GM18511 (cell line): ENCODE measurements at regions not wholly inside any gene's neighbourhood (a gene's known extent, or its start where the extent isn't known, plus 50 kb on each side); places are given as distances from the start of the nearest gene placed in this dataset.
"Not testable (repeated sequence)": the region's sequence is repeated elsewhere in the genome, so short reads cannot be mapped to it uniquely, and the experiment has no call there.

Source experiments
- ATAC-seq: cut with Tn5 transposase; IDR thresholded peaks from one replicate; pipeline ENCODE4 v1.9.1; 2021; ENCODE audit warnings: mild to moderate bottlenecking, moderate library complexity; ENCODE audit not compliant: unreplicated experiment

- no peak for ATAC-seq
Measured at GRCh38 chrX:3443184-3443583, 96.7 kb upstream of the MXRA5 start.

- no peak for ATAC-seq
Measured at GRCh38 chrX:3442691-3443090, 96.2 kb upstream of the MXRA5 start.

GRCh38 chrX:3440981-3441380 is 94.5 kb upstream of the MXRA5 start:
- ATAC-seq = no peak

GRCh38 chrX:3435916-3436315 is 89.5 kb upstream of the MXRA5 start:
- ATAC-seq = not testable (repeated sequence)

- ATAC-seq = no peak
Measured at GRCh38 chrX:3435057-3435456, 88.6 kb upstream of the MXRA5 start.

- no peak for ATAC-seq
Measured at GRCh38 chrX:3428792-3429191, 82.3 kb upstream of the MXRA5 start.

GRCh38 chrX:3426552-3426951 is 80.1 kb upstream of the MXRA5 start:
- no peak for ATAC-seq

- no peak for ATAC-seq
Measured at GRCh38 chrX:3425031-3425430, 78.6 kb upstream of the MXRA5 start.

- no peak for ATAC-seq
Measured at GRCh38 chrX:3420316-3420715, 73.9 kb upstream of the MXRA5 start.

GRCh38 chrX:3415011-3415410 is 68.6 kb upstream of the MXRA5 start:
- ATAC-seq = no peak

GRCh38 chrX:3411626-3412025 is 65.2 kb upstream of the MXRA5 start:
- ATAC-seq = not testable (repeated sequence)

GRCh38 chrX:3409936-3410335 is 63.5 kb upstream of the MXRA5 start:
- ATAC-seq = not testable (repeated sequence)

- no peak for ATAC-seq
Measured at GRCh38 chrX:3407781-3408180, 61.3 kb upstream of the MXRA5 start.

- no peak for ATAC-seq
Measured at GRCh38 chrX:3407121-3407520, 60.7 kb upstream of the MXRA5 start.

- no peak for ATAC-seq
Measured at GRCh38 chrX:3403748-3404147, 57.3 kb upstream of the MXRA5 start.
